22Rv1 (cell line): ENCODE measurements at regions not wholly inside any gene's neighbourhood (a gene's known extent, or its start where the extent isn't known, plus 50 kb on each side); places are given as distances from the start of the nearest gene placed in this dataset.

ENCODE experiments used
- H3K27ac ChIP-seq: fragments of 450-650 bp; 2 replicates; pipeline ENCODE4 v1.5.1; 2017
- ZFX ChIP-seq: fragments of 450-650 bp; IDR thresholded peaks from 2 replicates; pipeline ENCODE4 v1.6.1; 2017; ENCODE audit warnings: antibody characterized with exemption, borderline replicate concordance
- TF ChIP-seq, protein P1 (sequence below): fragments of 450-650 bp; IDR thresholded peaks from 2 replicates; pipeline ENCODE4 v1.5.1; 2017; ENCODE audit warnings: mild to moderate bottlenecking

- no peak for TF ChIP-seq ZFX
- TF ChIP-seq, protein P1, sequence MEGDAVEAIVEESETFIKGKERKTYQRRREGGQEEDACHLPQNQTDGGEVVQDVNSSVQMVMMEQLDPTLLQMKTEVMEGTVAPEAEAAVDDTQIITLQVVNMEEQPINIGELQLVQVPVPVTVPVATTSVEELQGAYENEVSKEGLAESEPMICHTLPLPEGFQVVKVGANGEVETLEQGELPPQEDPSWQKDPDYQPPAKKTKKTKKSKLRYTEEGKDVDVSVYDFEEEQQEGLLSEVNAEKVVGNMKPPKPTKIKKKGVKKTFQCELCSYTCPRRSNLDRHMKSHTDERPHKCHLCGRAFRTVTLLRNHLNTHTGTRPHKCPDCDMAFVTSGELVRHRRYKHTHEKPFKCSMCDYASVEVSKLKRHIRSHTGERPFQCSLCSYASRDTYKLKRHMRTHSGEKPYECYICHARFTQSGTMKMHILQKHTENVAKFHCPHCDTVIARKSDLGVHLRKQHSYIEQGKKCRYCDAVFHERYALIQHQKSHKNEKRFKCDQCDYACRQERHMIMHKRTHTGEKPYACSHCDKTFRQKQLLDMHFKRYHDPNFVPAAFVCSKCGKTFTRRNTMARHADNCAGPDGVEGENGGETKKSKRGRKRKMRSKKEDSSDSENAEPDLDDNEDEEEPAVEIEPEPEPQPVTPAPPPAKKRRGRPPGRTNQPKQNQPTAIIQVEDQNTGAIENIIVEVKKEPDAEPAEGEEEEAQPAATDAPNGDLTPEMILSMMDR = no peak
- no peak overlapping the region for H3K27ac ChIP-seq
Measured at GRCh38 chr7:39894904-39895303, 55.2 kb upstream of the CDK13 start.

DNA sequence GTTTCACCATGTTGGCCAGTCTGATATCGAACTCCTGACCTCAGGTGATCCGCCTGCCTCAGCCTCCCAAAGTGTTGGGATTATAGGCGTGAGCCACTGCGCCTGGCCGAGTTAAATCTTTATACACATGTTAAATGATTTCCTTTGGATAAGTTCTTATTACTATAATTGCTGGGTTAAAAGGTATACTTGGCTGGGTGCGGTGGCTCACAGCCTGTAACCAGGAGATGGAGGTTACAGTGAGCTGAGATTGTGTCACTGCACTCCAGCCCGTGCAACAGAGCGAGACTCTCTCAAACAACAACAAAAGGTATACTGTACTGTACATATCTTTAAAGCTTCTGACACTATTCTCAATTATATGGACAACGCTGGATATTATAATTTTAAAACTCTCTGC is 53.2 kb upstream of the CDK13 start:
- no peak for TF ChIP-seq ZFX
- TF ChIP-seq, protein P1 = no peak
- no peak overlapping the region for H3K27ac ChIP-seq

DNA sequence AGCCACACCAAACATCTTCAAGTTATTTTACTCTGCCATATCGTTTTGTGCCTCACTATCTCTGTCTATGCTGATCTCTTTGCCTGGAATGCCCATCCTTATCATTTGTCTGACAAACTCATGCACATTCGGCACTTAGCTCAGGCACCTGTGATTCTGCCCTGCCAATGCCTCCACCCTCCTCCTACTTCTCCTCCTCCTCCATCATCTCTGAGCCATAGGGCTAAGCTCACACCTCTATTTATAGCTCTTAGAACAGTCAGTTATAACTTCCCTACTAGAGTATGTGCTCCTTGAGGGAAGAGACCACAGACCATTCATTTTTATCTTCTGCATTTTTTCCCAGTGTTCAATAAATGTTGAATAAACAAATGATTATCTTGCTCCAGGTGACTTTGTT is 51.2 kb upstream of the CDK13 start:
- H3K27ac ChIP-seq = no peak overlapping the region
- TF ChIP-seq ZFX = no peak
- TF ChIP-seq, protein P1 = no peak
